Endodermal cell (in vitro differentiated cells): ENCODE measurements at regions not wholly inside any gene's neighbourhood (a gene's known extent, or its start where the extent isn't known, plus 50 kb on each side); places are given as distances from the start of the nearest gene placed in this dataset.

Source experiments
- DNase-seq: peaks from one replicate; pipeline ENCODE4 v3.0.0-alpha.2; 2017
- H3K27ac ChIP-seq: 2 replicates; pipeline ENCODE4 v1.5.1; 2013; ENCODE audit warnings: mild to moderate bottlenecking, low read depth, low read length, moderate library complexity
- H3K27me3 ChIP-seq: 2 replicates; pipeline ENCODE4 v1.6.1; 2013; ENCODE audit warnings: mild to moderate bottlenecking, low read length, moderate library complexity; ENCODE audit not compliant: insufficient read depth, control insufficient read depth, poor library complexity, severe bottlenecking
- H3K36me3 ChIP-seq: 2 replicates; pipeline ENCODE4 v1.7.0; 2013; ENCODE audit warnings: mild to moderate bottlenecking, low read length, moderate library complexity; ENCODE audit not compliant: control insufficient read depth, insufficient read depth
- H3K4me1 ChIP-seq: one replicate; pipeline ENCODE4 v1.7.0; 2013; ENCODE audit warnings: low read length; ENCODE audit not compliant: control insufficient read depth, insufficient read depth
- H3K4me3 ChIP-seq: 2 replicates; pipeline ENCODE4 v1.5.1; 2013; ENCODE audit warnings: mild to moderate bottlenecking, low read length, moderate library complexity
- H3K9ac ChIP-seq: 2 replicates; pipeline ENCODE4 v1.6.1; 2013; ENCODE audit warnings: mild to moderate bottlenecking, low read length, moderate library complexity; ENCODE audit not compliant: poor library complexity, severe bottlenecking; ENCODE audit errors: extremely low read depth
- H3K9me3 ChIP-seq: 2 replicates; pipeline ENCODE4 v1.6.1; 2013; ENCODE audit warnings: mild to moderate bottlenecking, low read length, moderate library complexity; ENCODE audit not compliant: control insufficient read depth
- H3K27ac Mint-ChIP-seq: 2 replicates; pipeline ENCODE4 v1.8.0; 2020; ENCODE audit warnings: mixed read lengths
- H3K27me3 Mint-ChIP-seq: 2 replicates; pipeline ENCODE4 v1.8.0; 2021; ENCODE audit warnings: mild to moderate bottlenecking, mixed read lengths; ENCODE audit not compliant: insufficient read depth
- H3K36me3 Mint-ChIP-seq: 2 replicates; pipeline ENCODE4 v1.8.0; 2020; ENCODE audit warnings: low read depth, mixed read lengths
- H3K4me1 Mint-ChIP-seq: 2 replicates; pipeline ENCODE4 v1.8.0; 2020; ENCODE audit warnings: mixed read lengths
- H3K4me3 Mint-ChIP-seq: 2 replicates; pipeline ENCODE4 v1.8.0; 2020; ENCODE audit warnings: mild to moderate bottlenecking, moderate library complexity, mixed read lengths
- H3K9me3 Mint-ChIP-seq: 2 replicates; pipeline ENCODE4 v1.8.0; 2020; ENCODE audit warnings: mild to moderate bottlenecking, mixed read lengths
- WGBS, 2 experiments: methylation state at CpG; one replicate each; pipeline versions ENCODE4 v1.1.5 to v1.1.7; 2013; ENCODE audit warnings: missing lambda C conversion rate in 2 of 2, mixed read lengths in 1 of 2; ENCODE audit not compliant: insufficient coverage in 1 of 2, insufficient read length in 1 of 2; 5-methylcytosine and 5-hydroxymethylcytosine counted together
- TF ChIP-seq, protein P1 (sequence below): fragments of 200-600 bp; sonication (generic); conservative IDR thresholded peaks from 2 replicates; pipeline ENCODE4 v1.5.0; 2021; ENCODE audit warnings: antibody characterized with exemption, mild to moderate bottlenecking

DNA sequence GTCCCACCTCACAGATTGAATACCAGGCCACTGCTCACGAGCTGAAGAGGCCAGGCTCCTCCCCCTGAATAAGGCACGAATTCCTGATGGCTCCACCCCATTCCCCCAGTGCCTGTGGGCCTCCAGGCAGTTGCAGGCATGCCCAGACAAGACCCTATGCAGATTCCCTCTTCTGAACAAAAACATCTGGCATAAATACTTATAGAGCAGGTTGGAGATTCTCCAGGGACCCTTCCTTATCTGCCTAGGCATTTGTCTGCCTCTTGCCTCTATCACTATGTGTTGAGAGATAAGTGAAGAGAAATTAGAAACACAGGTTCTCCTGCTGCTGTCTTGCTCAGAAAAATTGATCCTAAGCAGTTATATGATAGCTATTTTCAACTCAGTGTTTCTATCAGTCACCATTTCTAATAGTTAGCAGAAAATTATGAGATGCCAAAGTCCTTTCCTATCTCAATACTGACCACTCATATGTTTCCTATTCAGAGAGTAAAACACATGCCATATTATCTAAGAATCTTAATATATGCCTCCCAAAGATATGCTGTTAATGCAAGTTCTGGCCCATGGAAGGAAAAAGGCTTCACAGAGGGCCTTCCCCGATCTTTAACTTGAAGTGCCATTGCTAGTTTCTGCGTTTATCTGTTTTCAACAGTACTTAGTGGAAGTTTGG is 364.0 kb downstream of the KCTD12 start:
- H3K36me3 Mint-ChIP-seq = no peaks in the 10 kb centered on the region
- Histone ChIP-seq H3K9ac (no peak overlapping the region), H3K27ac (no peak overlapping the region), H3K9me3 (no peaks in the 10 kb centered on the region), H3K27me3 (no peaks in the 10 kb centered on the region), H3K4me3 (no peak overlapping the region), H3K36me3 (no peaks in the 10 kb centered on the region), H3K4me1 (no peaks in the 10 kb centered on the region)
- DNase-seq = peak; percentile 64
- no peaks in the 10 kb centered on the region for H3K27me3 Mint-ChIP-seq
- peak overlapping the region; percentile 76 for H3K27ac Mint-ChIP-seq
- H3K4me3 Mint-ChIP-seq = no peak overlapping the region
- H3K9me3 Mint-ChIP-seq = no peaks in the 10 kb centered on the region
- TF ChIP-seq, protein P1, sequence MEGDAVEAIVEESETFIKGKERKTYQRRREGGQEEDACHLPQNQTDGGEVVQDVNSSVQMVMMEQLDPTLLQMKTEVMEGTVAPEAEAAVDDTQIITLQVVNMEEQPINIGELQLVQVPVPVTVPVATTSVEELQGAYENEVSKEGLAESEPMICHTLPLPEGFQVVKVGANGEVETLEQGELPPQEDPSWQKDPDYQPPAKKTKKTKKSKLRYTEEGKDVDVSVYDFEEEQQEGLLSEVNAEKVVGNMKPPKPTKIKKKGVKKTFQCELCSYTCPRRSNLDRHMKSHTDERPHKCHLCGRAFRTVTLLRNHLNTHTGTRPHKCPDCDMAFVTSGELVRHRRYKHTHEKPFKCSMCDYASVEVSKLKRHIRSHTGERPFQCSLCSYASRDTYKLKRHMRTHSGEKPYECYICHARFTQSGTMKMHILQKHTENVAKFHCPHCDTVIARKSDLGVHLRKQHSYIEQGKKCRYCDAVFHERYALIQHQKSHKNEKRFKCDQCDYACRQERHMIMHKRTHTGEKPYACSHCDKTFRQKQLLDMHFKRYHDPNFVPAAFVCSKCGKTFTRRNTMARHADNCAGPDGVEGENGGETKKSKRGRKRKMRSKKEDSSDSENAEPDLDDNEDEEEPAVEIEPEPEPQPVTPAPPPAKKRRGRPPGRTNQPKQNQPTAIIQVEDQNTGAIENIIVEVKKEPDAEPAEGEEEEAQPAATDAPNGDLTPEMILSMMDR = no peak
- WGBS, 2 experiments = 82% methylated on average over 4 of the region's 4 CpGs; no CpG with 5 or more reads in 1 of the 2 experiments
- peaks cover 5% of the 10 kb centered on the region for H3K4me1 Mint-ChIP-seq

DNA sequence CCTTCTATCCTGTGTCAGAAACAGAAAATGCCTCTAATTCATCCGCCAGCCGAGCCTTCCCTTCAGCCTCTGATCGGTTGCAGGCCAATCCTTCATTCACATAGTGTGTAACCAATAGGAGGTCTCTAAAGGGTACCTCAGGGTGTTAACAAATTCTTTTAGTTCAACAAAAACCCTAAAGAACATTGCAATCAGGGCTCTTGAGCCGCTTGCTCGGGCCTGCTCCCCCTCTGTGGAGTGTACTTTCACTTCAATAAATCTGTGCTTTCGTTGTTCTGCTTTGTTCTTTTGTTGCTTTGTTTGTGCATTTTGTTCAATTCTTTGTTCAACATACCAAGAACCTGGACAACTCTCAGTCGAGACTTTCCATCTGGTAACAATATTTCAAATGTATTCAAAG is 366.5 kb downstream of the KCTD12 start:
- 90% methylated on average over 2 to 6 of the region's 7 CpGs for WGBS, 2 experiments
- Mint-ChIP-seq H3K27me3 (no peaks in the 10 kb centered on the region), H3K4me1 (peaks cover 5% of the 10 kb centered on the region)

DNA sequence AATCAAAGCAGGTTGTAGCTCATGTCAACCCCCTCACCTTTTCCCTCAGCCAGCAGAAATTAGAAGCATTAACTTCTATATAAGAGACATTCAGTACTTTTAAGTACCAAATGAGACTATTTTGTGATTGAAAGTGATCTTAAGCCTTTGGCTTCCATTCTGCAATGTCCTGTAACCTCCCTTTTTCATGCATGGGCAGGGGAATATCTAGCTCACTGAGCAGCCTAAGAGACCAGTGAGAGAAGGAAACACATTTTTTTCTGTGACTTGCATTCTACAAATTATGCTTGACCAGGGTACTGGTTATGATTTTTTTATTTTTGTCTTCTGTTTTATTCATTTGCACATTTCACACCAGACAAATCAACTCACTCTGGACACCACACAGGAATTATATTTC is 369.6 kb downstream of the KCTD12 start:
- no peak overlapping the region for H3K27ac ChIP-seq
- no peaks in the 10 kb centered on the region for H3K36me3 ChIP-seq
- no peaks in the 10 kb centered on the region for H3K9me3 ChIP-seq
- TF ChIP-seq, protein P1 = no peak
- no peak for DNase-seq
- no peaks in the 10 kb centered on the region for H3K27me3 Mint-ChIP-seq
- no peaks in the 10 kb centered on the region for H3K9me3 Mint-ChIP-seq
- H3K36me3 Mint-ChIP-seq = no peaks in the 10 kb centered on the region
- no peaks in the 10 kb centered on the region for H3K4me1 ChIP-seq
- H3K27ac Mint-ChIP-seq = no peak overlapping the region
- H3K4me1 Mint-ChIP-seq = no peaks in the 10 kb centered on the region
- no peak overlapping the region for H3K4me3 ChIP-seq
- no peak overlapping the region for H3K9ac ChIP-seq
- H3K4me3 Mint-ChIP-seq = no peak overlapping the region
- H3K27me3 ChIP-seq = no peaks in the 10 kb centered on the region

More for the DNA sequence above, 366.5 kb downstream of the KCTD12 start:
- no peaks in the 10 kb centered on the region for H3K36me3 ChIP-seq
- H3K9me3 Mint-ChIP-seq = no peaks in the 10 kb centered on the region
- no peak for DNase-seq
- H3K27ac Mint-ChIP-seq = no peak overlapping the region
- no peaks in the 10 kb centered on the region for H3K36me3 Mint-ChIP-seq
- H3K4me1 ChIP-seq = no peaks in the 10 kb centered on the region
- no peak overlapping the region for H3K4me3 Mint-ChIP-seq
- H3K9ac ChIP-seq = no peak overlapping the region
- no peaks in the 10 kb centered on the region for H3K27me3 ChIP-seq
- no peak overlapping the region for H3K27ac ChIP-seq
- no peaks in the 10 kb centered on the region for H3K9me3 ChIP-seq
- TF ChIP-seq, protein P1 = no peak
- H3K4me3 ChIP-seq = no peak overlapping the region
